GM12891 (cell line): ENCODE measurements at regions not wholly inside any gene's neighbourhood (a gene's known extent, or its start where the extent isn't known, plus 50 kb on each side); places are given as distances from the start of the nearest gene placed in this dataset.

Source experiments
- POLR2A ChIP-seq: IDR thresholded peaks from 2 replicates; pipeline ENCODE4 v1.6.1; 2011; ENCODE audit warnings: low read depth, low read length, control low read depth
- POLR2AphosphoS5 ChIP-seq: IDR thresholded peaks from 2 replicates; pipeline ENCODE4 v1.6.1; 2011; ENCODE audit warnings: low read depth, low read length, control low read depth
- TAF1 ChIP-seq: IDR thresholded peaks from 2 replicates; pipeline ENCODE4 v1.6.1; 2011; ENCODE audit warnings: low read depth, low read length, control low read depth

DNA sequence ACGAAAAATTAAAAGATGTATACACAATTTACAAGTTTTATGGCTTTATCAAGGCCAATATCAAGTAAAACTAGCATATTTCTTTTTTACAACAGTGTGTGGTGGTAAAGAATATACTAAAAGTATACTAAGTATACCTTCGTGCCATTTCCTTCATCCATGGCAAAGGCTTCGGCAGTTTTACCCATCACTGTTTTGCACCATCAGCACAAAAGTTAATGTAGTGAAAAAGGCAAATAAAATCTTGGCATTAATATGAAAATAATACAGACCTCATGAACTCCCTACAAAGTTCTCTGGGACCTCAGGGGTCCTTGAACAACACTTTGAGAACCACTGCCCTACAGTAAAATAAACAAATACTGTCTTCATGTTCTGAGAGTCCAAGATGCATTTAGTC, 312.3 kb upstream of the NREP start:
- TF ChIP-seq POLR2A = no peak
- TF ChIP-seq POLR2AphosphoS5 = no peak
- no peak for TF ChIP-seq TAF1
